GM23248 (cell line): ENCODE measurements at regions not wholly inside any gene's neighbourhood (a gene's known extent, or its start where the extent isn't known, plus 50 kb on each side); places are given as distances from the start of the nearest gene placed in this dataset.

ENCODE experiments used
- DNase-seq: peaks from one replicate; pipeline ENCODE4 v3.0.0-alpha.2; 2015
- H2AFZ ChIP-seq: fragments of 200-600 bp; sonication (generic); 2 replicates; pipeline ENCODE4 v1.6.1; 2016; ENCODE audit warnings: antibody characterized with exemption
- H3F3A ChIP-seq: fragments of 200-600 bp; sonication (generic); 2 replicates; pipeline ENCODE4 v1.6.1; 2016; ENCODE audit warnings: mild to moderate bottlenecking, antibody characterized with exemption, mixed run types; ENCODE audit not compliant: insufficient read depth
- H3K27ac ChIP-seq: fragments of 200-600 bp; sonication (generic); 2 replicates; pipeline ENCODE4 v1.5.1; 2016; ENCODE audit warnings: mild to moderate bottlenecking
- H3K27me3 ChIP-seq: fragments of 200-600 bp; sonication (generic); replicated peaks from 2 replicates; pipeline ENCODE4 v1.6.1; 2016; ENCODE audit warnings: mild to moderate bottlenecking; ENCODE audit not compliant: insufficient read depth
- H3K36me3 ChIP-seq: fragments of 200-600 bp; sonication (generic); 2 replicates; pipeline ENCODE4 v1.6.1; 2016; ENCODE audit warnings: low read depth, mild to moderate bottlenecking
- H3K4me1 ChIP-seq: fragments of 200-600 bp; sonication (generic); 2 replicates; pipeline ENCODE4 v1.6.1; 2016; ENCODE audit warnings: mild to moderate bottlenecking; ENCODE audit not compliant: insufficient read depth
- H3K4me2 ChIP-seq: fragments of 200-600 bp; sonication (generic); one replicate; pipeline ENCODE4 v1.6.1; 2016; ENCODE audit warnings: mild to moderate bottlenecking; ENCODE audit not compliant: unreplicated experiment
- H3K4me3 ChIP-seq: fragments of 200-600 bp; sonication (generic); 2 replicates; pipeline ENCODE4 v1.5.1; 2016; ENCODE audit warnings: mild to moderate bottlenecking
- H3K79me2 ChIP-seq: fragments of 200-600 bp; sonication (generic); 2 replicates; pipeline ENCODE4 v1.6.1; 2016; ENCODE audit warnings: mild to moderate bottlenecking; ENCODE audit not compliant: insufficient read depth
- H3K9ac ChIP-seq: fragments of 200-600 bp; sonication (generic); 2 replicates; pipeline ENCODE4 v1.6.1; 2016; ENCODE audit warnings: mild to moderate bottlenecking
- H3K9me2 ChIP-seq: fragments of 200-600 bp; sonication (generic); 2 replicates; pipeline ENCODE4 v1.6.1; 2016; ENCODE audit warnings: mixed run types, mild to moderate bottlenecking, moderate library complexity; ENCODE audit not compliant: insufficient read depth
- H3K9me3 ChIP-seq: fragments of 200-600 bp; sonication (generic); one replicate; pipeline ENCODE4 v1.6.1; 2017; ENCODE audit warnings: low read depth
- H4K20me1 ChIP-seq: fragments of 200-600 bp; sonication (generic); 2 replicates; pipeline ENCODE4 v1.6.0; 2016; ENCODE audit not compliant: insufficient read depth
- EZH2 ChIP-seq: fragments of 200-600 bp; sonication (generic); IDR thresholded peaks from 2 replicates; pipeline ENCODE4 v1.6.1; 2018; ENCODE audit warnings: antibody characterized with exemption, mild to moderate bottlenecking; ENCODE audit not compliant: insufficient read depth, poor library complexity, severe bottlenecking
- EZH2phosphoT487 ChIP-seq: fragments of 200-600 bp; sonication (generic); IDR thresholded peaks from 2 replicates; pipeline ENCODE4 v1.6.1; 2018; ENCODE audit warnings: antibody characterized with exemption, moderate library complexity, mild to moderate bottlenecking, low read depth; ENCODE audit not compliant: insufficient read depth
- WGBS, 2 experiments: methylation state at CpG; one replicate each; pipeline ENCODE4 v1.1.6; 2015 to 2017; ENCODE audit warnings: low lambda C conversion rate in 2 of 2, low coverage in 1 of 2; ENCODE audit errors: missing lambda C conversion rate in 2 of 2; 5-methylcytosine and 5-hydroxymethylcytosine counted together
- in situ Hi-C: fragments of 300-500 bp; cut with MboI; formaldehyde crosslinking; loops from 2 replicates; pipeline ENCODE4 v1.15.0; 2020

DNA sequence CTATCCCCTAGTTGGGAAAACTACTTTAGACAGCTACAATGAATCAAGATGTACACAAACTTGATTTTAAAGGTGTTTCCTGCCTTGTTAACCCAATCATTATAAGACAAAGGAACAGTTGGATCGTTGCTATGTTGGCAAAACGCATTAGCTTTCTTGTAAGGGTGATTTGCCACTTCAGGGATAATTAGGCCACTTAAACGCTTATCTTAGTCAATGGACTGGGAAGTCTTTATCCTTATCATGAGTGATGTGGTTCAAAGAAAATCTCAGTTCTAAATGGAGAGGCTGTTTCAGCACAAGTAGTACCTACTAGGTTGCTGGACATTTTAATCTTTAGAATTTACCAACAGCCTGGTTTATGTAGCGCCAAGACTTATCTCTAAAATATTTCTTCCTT, 406.1 kb upstream of the MEX3C start:
- Histone ChIP-seq H2AFZ (no peak overlapping the region), H3K9ac (no peak overlapping the region), H3K27me3 (no peaks in the 10 kb centered on the region), H3K27ac (no peak overlapping the region), H3K4me2 (no peak overlapping the region), H3K9me2 (no peaks in the 10 kb centered on the region), H3F3A (no peaks in the 10 kb centered on the region), H4K20me1 (no peaks in the 10 kb centered on the region), H3K9me3 (no peaks in the 10 kb centered on the region), H3K4me3 (no peak overlapping the region), H3K4me1 (no peaks in the 10 kb centered on the region), H3K36me3 (no peaks in the 10 kb centered on the region), H3K79me2 (no peaks in the 10 kb centered on the region)
- WGBS, 2 experiments: 9 to 14% methylated on average over 4 of the region's 4 CpGs
- TF ChIP-seq EZH2phosphoT487 (no peak), EZH2 (no peak)
- no peak for DNase-seq
- in situ Hi-C loops: loop anchor here (25.0 kb wide), 1 partner anchor 491 kb away; no protein-coding TSS in a partner anchor

GRCh38 chr18:51610481-51610880, 413.0 kb upstream of the MEX3C start:
- Histone ChIP-seq H2AFZ (no peak overlapping the region), H3K4me1 (no peaks in the 10 kb centered on the region), H3K9me2 (no peaks in the 10 kb centered on the region), H3K27me3 (no peaks in the 10 kb centered on the region), H3F3A (no peaks in the 10 kb centered on the region), H3K27ac (no peak overlapping the region), H4K20me1 (no peaks in the 10 kb centered on the region), H3K79me2 (no peaks in the 10 kb centered on the region), H3K4me3 (no peak overlapping the region), H3K9me3 (no peaks in the 10 kb centered on the region), H3K9ac (no peak overlapping the region), H3K4me2 (no peak overlapping the region), H3K36me3 (no peaks in the 10 kb centered on the region)
- TF ChIP-seq EZH2phosphoT487 (no peak), EZH2 (no peak)
- in situ Hi-C loops: loop anchor here (25.0 kb wide), 1 partner anchor 498 kb away; no protein-coding TSS in a partner anchor
- WGBS, 2 experiments: 22 to 36% methylated on average over 1 of the region's 1 CpG
- no peak for DNase-seq

GRCh38 chr18:51611326-51611725, 413.8 kb upstream of the MEX3C start:
- WGBS, 2 experiments: 0 to 4% methylated on average over 1 of the region's 1 CpG
- H3K36me3 ChIP-seq: no peaks in the 10 kb centered on the region
- no peak overlapping the region for H3K4me3 ChIP-seq
- no peaks in the 10 kb centered on the region for H3K9me3 ChIP-seq
- H3K9me2 ChIP-seq: no peaks in the 10 kb centered on the region
- no peak overlapping the region for H3K4me2 ChIP-seq
- H3K9ac ChIP-seq: no peak overlapping the region
- H2AFZ ChIP-seq: no peak overlapping the region
- in situ Hi-C loops: loop anchor here (25.0 kb wide), 1 partner anchor 499 kb away; no protein-coding TSS in a partner anchor
- DNase-seq: no peak
- H3K27me3 ChIP-seq: no peaks in the 10 kb centered on the region
- no peaks in the 10 kb centered on the region for H3F3A ChIP-seq
- H3K4me1 ChIP-seq: no peaks in the 10 kb centered on the region
- H4K20me1 ChIP-seq: no peaks in the 10 kb centered on the region
- no peak overlapping the region for H3K27ac ChIP-seq
- TF ChIP-seq EZH2 (no peak), EZH2phosphoT487 (no peak)
- H3K79me2 ChIP-seq: no peaks in the 10 kb centered on the region

DNA sequence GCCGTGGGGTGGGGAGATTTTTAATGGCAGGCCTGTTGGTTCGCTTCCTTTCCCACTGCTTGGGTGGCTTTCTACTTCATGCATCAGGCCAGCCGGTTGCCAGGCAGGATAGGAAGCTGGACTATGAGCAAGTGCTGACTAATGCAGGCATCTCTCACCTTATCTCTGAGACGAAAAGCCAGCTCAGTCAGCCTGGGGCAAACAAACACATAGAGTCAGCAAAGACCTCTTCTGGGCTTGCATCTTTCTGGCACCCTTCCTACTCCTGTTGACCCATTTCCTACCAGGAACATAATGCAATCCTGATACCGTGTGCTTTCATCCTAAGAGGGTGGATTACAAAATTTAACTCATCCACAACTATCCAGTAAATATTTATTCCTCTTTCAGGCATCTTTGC, 416.6 kb upstream of the MEX3C start:
- DNase-seq: peak; percentile 50
- H3K36me3 ChIP-seq: no peaks in the 10 kb centered on the region
- H3K9me2 ChIP-seq: no peaks in the 10 kb centered on the region
- H3K9ac ChIP-seq: no peak overlapping the region
- 28 to 36% methylated on average over 5 of the region's 5 CpGs for WGBS, 2 experiments
- H3K79me2 ChIP-seq: no peaks in the 10 kb centered on the region
- no peaks in the 10 kb centered on the region for H3K4me1 ChIP-seq
- TF ChIP-seq EZH2phosphoT487 (no peak), EZH2 (no peak)
- H3K27ac ChIP-seq: no peak overlapping the region
- H2AFZ ChIP-seq: no peak overlapping the region
- no peaks in the 10 kb centered on the region for H4K20me1 ChIP-seq
- no peak overlapping the region for H3K4me2 ChIP-seq
- H3K4me3 ChIP-seq: no peak overlapping the region
- in situ Hi-C loops: loop anchor here (25.0 kb wide), 1 partner anchor 502 kb away; no protein-coding TSS in a partner anchor
- no peaks in the 10 kb centered on the region for H3F3A ChIP-seq
- no peaks in the 10 kb centered on the region for H3K27me3 ChIP-seq
- no peaks in the 10 kb centered on the region for H3K9me3 ChIP-seq

GRCh38 chr18:51614967-51615571, 417.6 kb upstream of the MEX3C start:
- Histone ChIP-seq H3K9me2 (no peaks in the 10 kb centered on the region), H3K36me3 (no peaks in the 10 kb centered on the region), H4K20me1 (no peaks in the 10 kb centered on the region), H3K27ac (no peak overlapping the region), H2AFZ (no peak overlapping the region), H3K4me1 (no peaks in the 10 kb centered on the region), H3K4me3 (no peak overlapping the region), H3K4me2 (no peak overlapping the region), H3F3A (no peaks in the 10 kb centered on the region), H3K9ac (no peak overlapping the region), H3K79me2 (no peaks in the 10 kb centered on the region), H3K9me3 (no peaks in the 10 kb centered on the region), H3K27me3 (no peaks in the 10 kb centered on the region)
- TF ChIP-seq EZH2 (no peak), EZH2phosphoT487 (no peak)
- 39 to 41% methylated on average over 7 of the region's 7 CpGs for WGBS, 2 experiments
- in situ Hi-C loops: loop anchor here (25.0 kb wide), 1 partner anchor 503 kb away; no protein-coding TSS in a partner anchor
- no peak for DNase-seq
